ENCODE measurements at regions not wholly inside any gene's neighbourhood (a gene's known extent, or its start where the extent isn't known, plus 50 kb on each side); places are given as distances from the start of the nearest gene placed in this dataset.

DNA sequence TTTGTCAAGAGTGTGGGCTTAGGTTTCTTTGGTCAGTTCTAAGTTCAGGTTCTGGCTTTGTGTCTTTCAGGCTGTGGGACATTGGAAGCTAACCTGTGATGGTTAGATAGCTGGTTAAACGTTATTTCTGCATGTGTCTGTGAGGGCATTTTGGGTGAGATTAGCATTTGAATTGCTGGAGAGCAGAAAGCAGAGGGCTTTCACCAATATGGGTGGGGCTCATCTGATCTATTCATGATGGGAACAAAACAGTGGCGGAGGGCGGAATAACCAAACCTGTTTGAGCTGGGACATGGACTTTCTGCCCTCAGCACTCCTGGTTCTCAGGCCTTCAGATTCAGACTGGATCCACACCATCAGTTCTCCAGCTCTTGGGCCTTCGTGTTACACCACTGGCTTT, 195.4 kb downstream of the KLF13 start:
- Histone ChIP-seq H3F3A (ENCODE audit: low read length, unreplicated experiment) (no peaks in the 10 kb centered on the region), H3K36me3 (ENCODE audit: low read depth, low read length) (no peaks in the 10 kb centered on the region), H2AFZ (ENCODE audit: low read length) (no peak overlapping the region), H3K4me1 (ENCODE audit: insufficient read depth, low read length) (no peaks in the 10 kb centered on the region), H3K9me3 (ENCODE audit: low read length) (no peaks in the 10 kb centered on the region), H3K9ac (ENCODE audit: low read length) (no peak overlapping the region), H3K27me3 (ENCODE audit: low read length) (peaks cover 25% of the 10 kb centered on the region), H3K4me2 (ENCODE audit: low read length) (no peak overlapping the region), H3K27ac (ENCODE audit: low read length) (no peak overlapping the region), H3K79me2 (ENCODE audit: low read length) (no peaks in the 10 kb centered on the region), H3K9me2 (replicated peaks; ENCODE audit: low read length) (no peaks in the 10 kb centered on the region), H4K20me1 (ENCODE audit: low read length) (no peaks in the 10 kb centered on the region), H3K4me3 (ENCODE audit: low read length) (no peak overlapping the region)
- CTCF ChIA-PET, result no interaction called here
- TF ChIP-seq, protein P1, sequence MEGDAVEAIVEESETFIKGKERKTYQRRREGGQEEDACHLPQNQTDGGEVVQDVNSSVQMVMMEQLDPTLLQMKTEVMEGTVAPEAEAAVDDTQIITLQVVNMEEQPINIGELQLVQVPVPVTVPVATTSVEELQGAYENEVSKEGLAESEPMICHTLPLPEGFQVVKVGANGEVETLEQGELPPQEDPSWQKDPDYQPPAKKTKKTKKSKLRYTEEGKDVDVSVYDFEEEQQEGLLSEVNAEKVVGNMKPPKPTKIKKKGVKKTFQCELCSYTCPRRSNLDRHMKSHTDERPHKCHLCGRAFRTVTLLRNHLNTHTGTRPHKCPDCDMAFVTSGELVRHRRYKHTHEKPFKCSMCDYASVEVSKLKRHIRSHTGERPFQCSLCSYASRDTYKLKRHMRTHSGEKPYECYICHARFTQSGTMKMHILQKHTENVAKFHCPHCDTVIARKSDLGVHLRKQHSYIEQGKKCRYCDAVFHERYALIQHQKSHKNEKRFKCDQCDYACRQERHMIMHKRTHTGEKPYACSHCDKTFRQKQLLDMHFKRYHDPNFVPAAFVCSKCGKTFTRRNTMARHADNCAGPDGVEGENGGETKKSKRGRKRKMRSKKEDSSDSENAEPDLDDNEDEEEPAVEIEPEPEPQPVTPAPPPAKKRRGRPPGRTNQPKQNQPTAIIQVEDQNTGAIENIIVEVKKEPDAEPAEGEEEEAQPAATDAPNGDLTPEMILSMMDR (conservative IDR thresholded peaks at IDR 0.05; ENCODE audit: low read depth, low read length), result no peak
- no peak for TF ChIP-seq EZH2 (IDR thresholded peaks at IDR 0.05; ENCODE audit: low read length, unreplicated experiment)
- no peak for TF ChIP-seq EZH2phosphoT487 (IDR thresholded peaks at IDR 0.05; ENCODE audit: borderline replicate concordance, low read length)
- intact Hi-C loops (cut with micrococcal nuclease), result no loop called here
- POLR2A ChIA-PET (ENCODE audit: unreplicated experiment), result no interaction called here
- no peak for ATAC-seq
- no TSS peak for BruUV-seq (replicated peaks)
- DNase-seq, result no peak

DNA sequence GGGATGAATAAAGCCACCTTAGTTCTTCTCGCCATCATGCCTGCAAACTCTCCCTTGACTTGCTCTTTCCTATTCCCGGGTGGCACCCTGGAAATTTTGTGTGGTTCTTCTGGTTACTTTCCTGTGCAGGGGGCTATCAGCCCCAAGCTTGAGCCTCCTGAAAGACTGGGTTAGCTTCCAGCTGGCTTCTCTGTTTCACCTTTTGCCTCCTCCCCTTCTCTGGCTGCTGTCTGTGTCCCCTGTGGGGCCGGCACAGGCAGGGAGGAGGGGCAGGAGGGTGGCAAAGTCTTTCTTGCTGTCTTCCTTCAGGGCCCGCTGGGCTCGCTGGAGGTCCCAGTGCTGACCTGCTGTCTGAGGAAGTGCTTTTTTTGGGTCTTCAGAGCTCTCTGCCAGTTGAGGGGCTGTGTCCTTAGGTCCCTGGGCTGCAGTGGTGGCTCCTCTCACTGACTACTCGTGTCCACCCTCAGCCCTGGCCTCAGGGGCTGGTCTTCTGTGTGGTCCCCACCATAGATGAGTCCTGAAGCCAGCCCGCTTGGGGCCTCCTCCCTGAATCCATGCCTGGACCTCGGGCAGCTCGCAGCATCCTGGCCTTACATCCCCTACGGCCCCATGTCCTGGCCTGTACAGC, 196.5 kb downstream of the KLF13 start:
- no peak overlapping the region for H3K4me2 ChIP-seq (ENCODE audit: low read length)
- H3K4me1 ChIP-seq (ENCODE audit: insufficient read depth, low read length), result no peaks in the 10 kb centered on the region
- no peaks in the 10 kb centered on the region for H3K9me3 ChIP-seq (ENCODE audit: low read length)
- intact Hi-C loops (cut with micrococcal nuclease), result no loop called here
- no peaks in the 10 kb centered on the region for H3F3A ChIP-seq (ENCODE audit: low read length, unreplicated experiment)
- no peaks in the 10 kb centered on the region for H3K79me2 ChIP-seq (ENCODE audit: low read length)
- H2AFZ ChIP-seq (ENCODE audit: low read length), result no peak overlapping the region
- no peaks in the 10 kb centered on the region for H3K36me3 ChIP-seq (ENCODE audit: low read depth, low read length)
- H4K20me1 ChIP-seq (ENCODE audit: low read length), result no peaks in the 10 kb centered on the region
- peaks cover 36% of the 10 kb centered on the region for H3K27me3 ChIP-seq (ENCODE audit: low read length)
- H3K9ac ChIP-seq (ENCODE audit: low read length), result no peak overlapping the region
- ChIA-PET CTCF (no interaction called here), POLR2A (ENCODE audit: unreplicated experiment) (no interaction called here)
- DNase-seq, result no peak
- no peak for ATAC-seq
- no TSS peak for BruUV-seq (replicated peaks)
- no peaks in the 10 kb centered on the region for H3K9me2 ChIP-seq (replicated peaks; ENCODE audit: low read length)
- no peak overlapping the region for H3K4me3 ChIP-seq (ENCODE audit: low read length)
- no peak overlapping the region for H3K27ac ChIP-seq (ENCODE audit: low read length)
- TF ChIP-seq EZH2 (IDR thresholded peaks at IDR 0.05; ENCODE audit: low read length, unreplicated experiment) (no peak), EZH2phosphoT487 (IDR thresholded peaks at IDR 0.05; ENCODE audit: borderline replicate concordance, low read length) (no peak)
- TF ChIP-seq, protein P1 (conservative IDR thresholded peaks at IDR 0.05; ENCODE audit: low read depth, low read length), result no peak

DNA sequence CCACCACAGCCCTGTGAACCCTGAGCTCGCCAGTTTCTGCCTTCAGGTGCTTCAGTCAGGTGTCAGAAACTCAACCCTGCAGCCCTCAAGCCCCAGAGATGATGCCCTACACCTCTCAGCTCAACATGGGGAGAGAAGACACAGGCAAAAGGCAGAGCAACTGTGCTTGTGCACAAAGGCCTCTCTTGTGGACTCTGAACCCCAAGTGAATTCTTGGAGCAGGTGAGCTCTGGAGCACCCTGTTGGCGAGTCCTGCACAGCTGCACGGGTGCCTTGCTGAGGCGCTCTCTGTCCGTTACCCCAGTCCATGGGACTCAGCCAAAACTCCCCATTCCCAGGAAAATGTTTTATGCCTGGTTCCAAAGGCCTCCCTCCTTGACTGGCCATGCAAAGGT, 197.0 kb downstream of the KLF13 start:
- Histone ChIP-seq H3K36me3 (ENCODE audit: low read depth, low read length) (no peaks in the 10 kb centered on the region), H3K79me2 (ENCODE audit: low read length) (no peaks in the 10 kb centered on the region), H2AFZ (ENCODE audit: low read length) (no peak overlapping the region), H4K20me1 (ENCODE audit: low read length) (no peaks in the 10 kb centered on the region), H3K27ac (ENCODE audit: low read length) (no peak overlapping the region), H3K9me3 (ENCODE audit: low read length) (no peaks in the 10 kb centered on the region), H3K9ac (ENCODE audit: low read length) (no peak overlapping the region), H3K27me3 (ENCODE audit: low read length) (peaks cover 37% of the 10 kb centered on the region), H3K9me2 (replicated peaks; ENCODE audit: low read length) (no peaks in the 10 kb centered on the region), H3K4me2 (ENCODE audit: low read length) (no peak overlapping the region), H3K4me3 (ENCODE audit: low read length) (no peak overlapping the region), H3K4me1 (ENCODE audit: insufficient read depth, low read length) (no peaks in the 10 kb centered on the region), H3F3A (ENCODE audit: low read length, unreplicated experiment) (no peaks in the 10 kb centered on the region)
- TF ChIP-seq, protein P1 (conservative IDR thresholded peaks at IDR 0.05; ENCODE audit: low read depth, low read length), result no peak
- TF ChIP-seq EZH2phosphoT487 (IDR thresholded peaks at IDR 0.05; ENCODE audit: borderline replicate concordance, low read length) (no peak), EZH2 (IDR thresholded peaks at IDR 0.05; ENCODE audit: low read length, unreplicated experiment) (no peak)
- CTCF ChIA-PET, result no interaction called here
- DNase-seq, result no peak
- POLR2A ChIA-PET (ENCODE audit: unreplicated experiment), result no interaction called here
- no TSS peak for BruUV-seq (replicated peaks)
- intact Hi-C loops (cut with micrococcal nuclease), result no loop called here
- ATAC-seq, result no peak

Data from PC-3 (cell line).